CD4-positive, alpha-beta T cell (primary cell): ENCODE measurements at regions not wholly inside any gene's neighbourhood (a gene's known extent, or its start where the extent isn't known, plus 50 kb on each side); places are given as distances from the start of the nearest gene placed in this dataset.

ENCODE experiments used
- ATAC-seq: fragments of 200-7000 bp; cut with Tn5 transposase; one replicate; pipeline ENCODE4 v1.10.0; 2022; ENCODE audit warnings: mild to moderate bottlenecking; ENCODE audit not compliant: poor library complexity
- CTCF ChIA-PET: fragments of 350-600 bp; sonication (Branson Sonifier 250); formaldehyde crosslinking; loops from one replicate; lab custom pipeline; 2021; ENCODE audit warnings: antibody characterized with exemption, inconsistent platforms; lab: Charles Lee
- POLR2A ChIA-PET: fragments of 350-600 bp; sonication (Branson Sonifier 250); formaldehyde crosslinking; loops from one replicate; lab custom pipeline; 2021; ENCODE audit warnings: antibody characterized with exemption, inconsistent platforms; lab: Charles Lee
- DNase-seq, 14 experiments: peaks; one replicate each; pipeline ENCODE4 v3.0.0-alpha.2; 2013 to 2020; ENCODE audit warnings: mixed read lengths in 2 of 14
- H3K27ac ChIP-seq, 2 donors: one replicate each; pipeline versions ENCODE4 v1.5.1 to v1.7.0; 2013; ENCODE audit warnings: low read length in 2 of 2, low read depth in 1 of 2, mild to moderate bottlenecking in 1 of 2
- H3K27me3 ChIP-seq, 2 experiments: 1 replicate in 1 of 2; 2 replicates in 1 of 2; pipeline versions ENCODE4 v1.6.1 to v1.7.0; 2013; ENCODE audit warnings: low read length in 2 of 2, control low read depth in 1 of 2, mild to moderate bottlenecking in 1 of 2, moderate library complexity in 1 of 2; ENCODE audit not compliant: insufficient read depth in 2 of 2, control insufficient read depth in 1 of 2
- H3K36me3 ChIP-seq: one replicate; pipeline ENCODE4 v1.6.1; 2013; ENCODE audit warnings: low read length, control low read depth; ENCODE audit not compliant: insufficient read depth
- H3K4me1 ChIP-seq: one replicate; pipeline ENCODE4 v1.6.1; 2013; ENCODE audit warnings: low read length, control low read depth; ENCODE audit not compliant: insufficient read depth
- H3K4me3 ChIP-seq: one replicate; pipeline ENCODE4 v1.5.1; 2013; ENCODE audit warnings: mild to moderate bottlenecking, low read length, moderate library complexity
- H3K9me3 ChIP-seq, 2 experiments: 1 replicate in 1 of 2; 2 replicates in 1 of 2; pipeline versions ENCODE4 v1.6.1 to v1.7.0; 2013; ENCODE audit warnings: low read length in 2 of 2, mild to moderate bottlenecking in 2 of 2, control low read depth in 1 of 2, moderate library complexity in 1 of 2; ENCODE audit not compliant: control insufficient read depth in 1 of 2, insufficient read depth in 1 of 2
- H3K27ac Mint-ChIP-seq: one replicate; pipeline ENCODE4 v1.8.0; 2020; ENCODE audit warnings: mixed read lengths
- H3K27me3 Mint-ChIP-seq: one replicate; pipeline ENCODE4 v1.8.0; 2021; ENCODE audit warnings: mixed read lengths
- H3K36me3 Mint-ChIP-seq: one replicate; pipeline ENCODE4 v1.8.0; 2021; ENCODE audit warnings: low read depth, mixed read lengths
- H3K4me1 Mint-ChIP-seq: one replicate; pipeline ENCODE4 v1.8.0; 2021; ENCODE audit warnings: low read depth, mixed read lengths
- H3K4me3 Mint-ChIP-seq: one replicate; pipeline ENCODE4 v1.8.0; 2020; ENCODE audit warnings: mild to moderate bottlenecking, mixed read lengths
- H3K9me3 Mint-ChIP-seq: one replicate; pipeline ENCODE4 v1.8.0; 2020; ENCODE audit warnings: mixed read lengths
- intact Hi-C, 2 experiments: fragments of 100-400 bp; cut with DNase I in 1 of 2; cut with micrococcal nuclease in 1 of 2; formaldehyde crosslinking; loops; one replicate each; pipeline versions ENCODE4 v1.15.1 to v1.9.0; 2023 to 2025; cut with DNase I, micrococcal nuclease
- TF ChIP-seq, protein P1 (sequence below): fragments of 200-600 bp; IDR thresholded peaks from one replicate; pipeline ENCODE4 v1.8.0; 2022; ENCODE audit warnings: antibody characterized with exemption, mild to moderate bottlenecking

- no peaks in the 10 kb centered on the region for H3K4me1 Mint-ChIP-seq
- no peaks in the 10 kb centered on the region for H3K27me3 Mint-ChIP-seq
Observed at GRCh38 chr1:8239306-8240023, 78.4 kb upstream of the SLC45A1 start.

GRCh38 chr1:8239039-8239305, 78.9 kb upstream of the SLC45A1 start:
- TF ChIP-seq, protein P1, sequence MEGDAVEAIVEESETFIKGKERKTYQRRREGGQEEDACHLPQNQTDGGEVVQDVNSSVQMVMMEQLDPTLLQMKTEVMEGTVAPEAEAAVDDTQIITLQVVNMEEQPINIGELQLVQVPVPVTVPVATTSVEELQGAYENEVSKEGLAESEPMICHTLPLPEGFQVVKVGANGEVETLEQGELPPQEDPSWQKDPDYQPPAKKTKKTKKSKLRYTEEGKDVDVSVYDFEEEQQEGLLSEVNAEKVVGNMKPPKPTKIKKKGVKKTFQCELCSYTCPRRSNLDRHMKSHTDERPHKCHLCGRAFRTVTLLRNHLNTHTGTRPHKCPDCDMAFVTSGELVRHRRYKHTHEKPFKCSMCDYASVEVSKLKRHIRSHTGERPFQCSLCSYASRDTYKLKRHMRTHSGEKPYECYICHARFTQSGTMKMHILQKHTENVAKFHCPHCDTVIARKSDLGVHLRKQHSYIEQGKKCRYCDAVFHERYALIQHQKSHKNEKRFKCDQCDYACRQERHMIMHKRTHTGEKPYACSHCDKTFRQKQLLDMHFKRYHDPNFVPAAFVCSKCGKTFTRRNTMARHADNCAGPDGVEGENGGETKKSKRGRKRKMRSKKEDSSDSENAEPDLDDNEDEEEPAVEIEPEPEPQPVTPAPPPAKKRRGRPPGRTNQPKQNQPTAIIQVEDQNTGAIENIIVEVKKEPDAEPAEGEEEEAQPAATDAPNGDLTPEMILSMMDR: no peak
- H3K27ac Mint-ChIP-seq: no peak overlapping the region
- no peaks in the 10 kb centered on the region for H3K4me1 Mint-ChIP-seq
- ATAC-seq: no peak
- POLR2A ChIA-PET: no interaction called here
- no peaks in the 10 kb centered on the region for H3K27me3 Mint-ChIP-seq
- no peaks in the 10 kb centered on the region for H3K9me3 Mint-ChIP-seq
- no peak overlapping the region for H3K4me3 Mint-ChIP-seq
- CTCF ChIA-PET: no interaction called here
- H3K27ac ChIP-seq: no peak overlapping the region
- DNase-seq: no peak
- H3K36me3 ChIP-seq: no peaks in the 10 kb centered on the region
- peaks cover 0 to 3% of the 10 kb centered on the region in 2 experiments for H3K27me3 ChIP-seq
- H3K9me3 ChIP-seq: no peaks in the 10 kb centered on the region
- intact Hi-C loops: loop anchor here in 1 of 2 experiments (5.0 kb wide), 1 partner anchor 207 kb away; no protein-coding TSS in a partner anchor
- H3K4me3 ChIP-seq: no peak overlapping the region
- H3K4me1 ChIP-seq: peaks cover 5% of the 10 kb centered on the region
- no peaks in the 10 kb centered on the region for H3K36me3 Mint-ChIP-seq

More at GRCh38 chr1:8239306-8240023, 78.4 kb upstream of the SLC45A1 start:
- ChIA-PET CTCF (no interaction called here), POLR2A (no interaction called here)
- Mint-ChIP-seq H3K27ac (no peak overlapping the region), H3K9me3 (no peaks in the 10 kb centered on the region), H3K4me3 (no peak overlapping the region), H3K36me3 (no peaks in the 10 kb centered on the region)
- peaks cover 5% of the 10 kb centered on the region for H3K4me1 ChIP-seq
- no peaks in the 10 kb centered on the region for H3K9me3 ChIP-seq
- no peaks in the 10 kb centered on the region for H3K36me3 ChIP-seq
- no peak overlapping the region for H3K4me3 ChIP-seq
- H3K27me3 ChIP-seq: peaks cover 0 to 3% of the 10 kb centered on the region in 2 experiments
- intact Hi-C loops: loop anchor here in 1 of 2 experiments (5.0 kb wide), 1 partner anchor 207 kb away; no protein-coding TSS in a partner anchor
- TF ChIP-seq, protein P1: no peak
- DNase-seq (no peak), ATAC-seq (no peak)
- H3K27ac ChIP-seq: no peak overlapping the region

GRCh38 chr1:8238141-8239038, 79.5 kb upstream of the SLC45A1 start:
- DNase-seq (no peak), ATAC-seq (no peak)
- Mint-ChIP-seq H3K36me3 (no peaks in the 10 kb centered on the region), H3K9me3 (no peaks in the 10 kb centered on the region), H3K4me1 (no peaks in the 10 kb centered on the region), H3K27me3 (no peaks in the 10 kb centered on the region), H3K27ac (no peak overlapping the region), H3K4me3 (no peak overlapping the region)
- Histone ChIP-seq H3K4me1 (peaks cover 5% of the 10 kb centered on the region), H3K36me3 (no peaks in the 10 kb centered on the region), H3K9me3 (no peaks in the 10 kb centered on the region), H3K4me3 (no peak overlapping the region), H3K27me3 (peaks cover 0 to 3% of the 10 kb centered on the region in 2 experiments), H3K27ac (no peak overlapping the region)
- intact Hi-C loops: loop anchor here in 1 of 2 experiments (5.0 kb wide), 1 partner anchor 206 kb away; no protein-coding TSS in a partner anchor
- ChIA-PET CTCF (interaction anchor here (0.6 kb wide), 1 partner anchor 104 kb away, joined by 3 read pairs; no protein-coding TSS in a partner anchor), POLR2A (no interaction called here)
- TF ChIP-seq, protein P1: no peak
